ENCODE measurements at regions not wholly inside any gene's neighbourhood (a gene's known extent, or its start where the extent isn't known, plus 50 kb on each side); places are given as distances from the start of the nearest gene placed in this dataset.
A peak's percentile ranks its signal among the peaks of the same experiment; 100 is the strongest.
"Not testable (repeated sequence)": the region's sequence is repeated elsewhere in the genome, so short reads cannot be mapped to it uniquely, and the experiment has no call there.

DNA sequence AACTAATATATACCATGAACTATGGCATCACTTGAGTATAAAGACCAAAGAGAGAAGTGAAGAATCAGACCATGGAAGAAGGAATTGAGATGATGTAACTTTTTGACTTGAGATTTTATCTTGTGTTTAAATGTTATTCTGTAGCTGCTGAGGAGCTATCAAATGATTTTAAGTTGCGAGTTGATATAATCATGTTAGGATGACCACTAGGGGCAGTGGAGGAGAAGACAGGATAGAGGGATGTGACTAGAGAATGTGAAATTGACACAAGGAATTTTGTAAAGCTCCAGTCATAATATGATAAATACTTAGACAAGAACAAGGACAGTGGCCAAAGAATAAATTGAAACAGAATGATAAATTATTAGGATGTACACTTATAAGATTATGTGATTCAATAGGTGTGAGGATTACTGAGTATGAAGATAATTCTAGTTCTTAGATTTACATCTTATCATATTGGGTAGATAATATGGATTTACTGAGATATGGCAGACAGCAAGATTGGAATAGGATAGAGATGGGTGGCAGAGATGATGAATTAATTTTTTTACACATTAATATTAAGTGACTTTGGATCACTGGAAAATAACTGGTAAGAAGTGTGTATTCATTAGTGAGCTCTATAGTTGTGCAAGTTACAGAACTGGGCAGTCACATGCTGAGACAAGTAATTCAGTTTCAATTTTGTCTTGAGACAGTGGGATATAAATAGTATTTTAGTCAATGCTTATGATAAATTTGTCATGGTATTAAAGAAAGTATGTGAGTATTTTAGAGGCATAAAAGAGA, 816.0 kb upstream of the PCDH10 start:
- H3K36me3 Mint-ChIP-seq (ENCODE audit: low read depth) = no peaks in the 10 kb centered on the region
- no peak overlapping the region for H3K4me3 Mint-ChIP-seq
- peaks cover 2% of the 10 kb centered on the region for H3K9me3 Mint-ChIP-seq
- H3K4me1 Mint-ChIP-seq = no peaks in the 10 kb centered on the region
- H3K27me3 Mint-ChIP-seq (ENCODE audit: low read depth, poor library complexity) = no peaks in the 10 kb centered on the region
- TF ChIP-seq, protein P1, sequence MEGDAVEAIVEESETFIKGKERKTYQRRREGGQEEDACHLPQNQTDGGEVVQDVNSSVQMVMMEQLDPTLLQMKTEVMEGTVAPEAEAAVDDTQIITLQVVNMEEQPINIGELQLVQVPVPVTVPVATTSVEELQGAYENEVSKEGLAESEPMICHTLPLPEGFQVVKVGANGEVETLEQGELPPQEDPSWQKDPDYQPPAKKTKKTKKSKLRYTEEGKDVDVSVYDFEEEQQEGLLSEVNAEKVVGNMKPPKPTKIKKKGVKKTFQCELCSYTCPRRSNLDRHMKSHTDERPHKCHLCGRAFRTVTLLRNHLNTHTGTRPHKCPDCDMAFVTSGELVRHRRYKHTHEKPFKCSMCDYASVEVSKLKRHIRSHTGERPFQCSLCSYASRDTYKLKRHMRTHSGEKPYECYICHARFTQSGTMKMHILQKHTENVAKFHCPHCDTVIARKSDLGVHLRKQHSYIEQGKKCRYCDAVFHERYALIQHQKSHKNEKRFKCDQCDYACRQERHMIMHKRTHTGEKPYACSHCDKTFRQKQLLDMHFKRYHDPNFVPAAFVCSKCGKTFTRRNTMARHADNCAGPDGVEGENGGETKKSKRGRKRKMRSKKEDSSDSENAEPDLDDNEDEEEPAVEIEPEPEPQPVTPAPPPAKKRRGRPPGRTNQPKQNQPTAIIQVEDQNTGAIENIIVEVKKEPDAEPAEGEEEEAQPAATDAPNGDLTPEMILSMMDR (IDR thresholded peaks at IDR 0.05) = peak; percentile 38
- no peak for DNase-seq
- no peak overlapping the region for H3K27ac Mint-ChIP-seq

DNA sequence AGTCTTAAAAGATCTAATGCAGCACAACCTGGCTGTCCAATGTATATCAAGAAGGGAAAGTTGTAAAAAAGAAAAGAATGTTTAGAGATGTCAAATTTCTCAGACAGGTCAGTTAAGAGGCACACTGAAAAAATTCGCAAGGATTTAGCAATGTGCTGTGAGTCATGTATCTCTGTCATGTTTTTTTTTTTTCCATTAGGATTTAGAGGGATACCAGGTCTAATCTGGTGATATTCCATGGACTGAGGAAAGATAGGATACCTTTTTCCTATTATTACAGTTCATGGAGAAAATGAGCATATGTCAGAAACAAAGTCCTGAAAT, 815.4 kb upstream of the PCDH10 start:
- TF ChIP-seq, protein P1 (IDR thresholded peaks at IDR 0.05) = no peak
- Mint-ChIP-seq H3K4me3 (no peak overlapping the region), H3K4me1 (no peaks in the 10 kb centered on the region), H3K36me3 (ENCODE audit: low read depth) (no peaks in the 10 kb centered on the region), H3K27ac (no peak overlapping the region), H3K27me3 (ENCODE audit: low read depth, poor library complexity) (no peaks in the 10 kb centered on the region), H3K9me3 (no peaks in the 10 kb centered on the region)
- no peak for DNase-seq

DNA sequence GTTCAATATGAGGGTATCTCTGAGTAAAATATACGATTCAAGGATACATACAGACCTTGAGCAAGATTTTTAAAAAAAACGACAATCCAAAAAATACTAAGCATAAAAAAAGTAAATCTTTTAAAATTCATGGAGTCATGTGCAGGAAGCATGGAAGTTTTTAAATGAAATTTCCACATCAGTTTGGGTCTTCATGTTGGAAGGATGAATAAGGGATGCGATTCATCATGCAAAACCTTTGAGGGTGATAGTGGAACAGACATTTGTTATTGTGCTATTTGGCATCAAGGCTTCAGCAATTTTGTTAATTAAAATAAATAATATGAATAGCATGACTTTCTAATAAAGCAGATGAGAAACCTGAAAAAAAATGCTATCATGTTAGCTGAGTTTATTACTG, 815.0 kb upstream of the PCDH10 start:
- no peaks in the 10 kb centered on the region for H3K4me1 Mint-ChIP-seq
- H3K36me3 Mint-ChIP-seq (ENCODE audit: low read depth) = no peaks in the 10 kb centered on the region
- H3K27me3 Mint-ChIP-seq (ENCODE audit: low read depth, poor library complexity) = no peaks in the 10 kb centered on the region
- no peak overlapping the region for H3K27ac Mint-ChIP-seq
- DNase-seq = no peak
- TF ChIP-seq, protein P1 (IDR thresholded peaks at IDR 0.05) = no peak
- H3K4me3 Mint-ChIP-seq = no peak overlapping the region
- H3K9me3 Mint-ChIP-seq = no peaks in the 10 kb centered on the region

DNA sequence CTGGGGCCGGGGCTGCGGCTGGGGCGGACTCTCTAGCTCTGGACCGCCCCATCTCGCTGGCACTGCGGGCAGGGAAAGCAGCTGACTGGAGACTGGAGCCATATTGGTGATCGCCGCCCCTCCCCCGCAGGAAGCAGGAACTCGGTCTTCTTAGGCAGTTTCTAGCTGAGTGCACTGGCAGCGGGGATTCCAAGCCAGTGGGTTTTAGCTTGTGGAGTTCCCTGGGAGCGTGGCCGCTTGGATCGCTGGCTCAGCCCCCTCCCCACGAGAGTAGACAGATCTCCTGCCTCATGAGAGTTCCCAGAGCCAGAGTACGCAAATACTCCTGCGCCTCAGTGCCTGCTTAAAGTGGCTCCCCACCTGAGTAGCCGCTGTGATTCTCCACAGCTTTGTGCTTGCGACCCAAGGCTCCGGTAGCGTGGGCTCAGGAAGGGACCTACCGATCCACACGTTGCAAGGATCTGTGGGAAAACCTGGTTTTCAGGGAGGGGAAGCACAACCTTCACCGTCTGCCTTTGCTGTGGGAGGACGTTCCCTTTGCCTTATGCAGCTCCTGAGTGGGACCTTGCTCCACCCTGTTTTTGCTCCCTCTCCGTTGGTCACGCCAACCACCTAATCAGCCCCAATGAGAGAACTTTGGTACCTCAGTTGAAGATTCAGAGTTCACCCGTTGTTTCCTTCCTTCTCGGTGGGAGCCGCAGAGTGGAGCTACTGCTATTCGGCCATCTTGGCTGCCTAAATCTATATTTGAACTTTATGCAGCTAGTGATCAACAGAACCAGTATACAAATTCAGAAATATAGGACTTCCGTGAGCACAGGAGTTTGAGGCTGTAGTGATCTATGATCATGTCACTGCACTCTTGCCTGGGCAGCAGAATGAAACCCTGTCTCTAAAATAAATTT, 803.9 kb upstream of the PCDH10 start:
- TF ChIP-seq, protein P1 (IDR thresholded peaks at IDR 0.05) = no peak
- Mint-ChIP-seq H3K36me3 (ENCODE audit: low read depth) (no peaks in the 10 kb centered on the region), H3K27me3 (ENCODE audit: low read depth, poor library complexity) (no peaks in the 10 kb centered on the region), H3K27ac (no peak overlapping the region), H3K9me3 (peaks cover 18% of the 10 kb centered on the region), H3K4me3 (no peak overlapping the region), H3K4me1 (no peaks in the 10 kb centered on the region)
- DNase-seq = no peak

DNA sequence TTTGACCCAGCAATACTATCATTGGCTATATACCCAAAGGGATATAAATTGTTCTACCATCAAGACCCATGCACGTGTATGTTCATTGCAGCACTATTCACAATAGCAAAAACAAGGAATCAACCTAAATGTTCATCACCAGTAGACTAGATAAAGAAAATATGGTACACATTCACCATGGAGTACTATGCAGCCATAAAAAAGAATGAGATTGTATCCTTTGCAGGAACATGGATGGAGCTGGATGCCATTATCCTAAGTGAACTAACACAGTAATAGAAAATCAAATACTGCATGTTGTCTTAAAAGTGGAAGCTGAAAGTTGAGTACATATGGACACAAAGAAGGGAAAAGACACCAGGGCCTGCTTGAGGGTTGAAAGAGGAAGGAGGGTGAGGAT, 803.1 kb upstream of the PCDH10 start:
- TF ChIP-seq, protein P1 (IDR thresholded peaks at IDR 0.05) = no peak
- H3K27ac Mint-ChIP-seq = no peak overlapping the region
- H3K36me3 Mint-ChIP-seq (ENCODE audit: low read depth) = no peaks in the 10 kb centered on the region
- H3K27me3 Mint-ChIP-seq (ENCODE audit: low read depth, poor library complexity) = no peaks in the 10 kb centered on the region
- H3K4me3 Mint-ChIP-seq = no peak overlapping the region
- no peak for DNase-seq
- H3K4me1 Mint-ChIP-seq = no peaks in the 10 kb centered on the region
- peaks cover 18% of the 10 kb centered on the region for H3K9me3 Mint-ChIP-seq

DNA sequence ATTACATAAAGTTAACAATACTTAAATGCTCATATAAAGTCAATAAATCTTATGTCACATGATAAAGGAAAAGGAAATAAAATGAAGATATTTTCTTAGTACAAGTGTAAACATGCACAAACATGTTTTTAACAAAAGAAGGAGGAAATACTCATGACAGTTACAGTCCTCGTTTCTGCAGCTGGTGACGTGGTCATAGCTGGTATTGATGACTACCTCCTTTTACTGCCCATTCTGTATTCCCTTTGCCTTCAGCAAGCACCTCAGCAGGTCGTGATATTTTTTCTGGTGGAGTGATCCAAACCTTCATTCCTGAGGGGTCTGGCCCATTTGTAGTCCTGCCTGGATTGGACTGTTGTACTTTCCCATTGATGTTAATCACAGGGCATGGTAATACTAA, 797.5 kb upstream of the PCDH10 start:
- not testable (repeated sequence) for H3K27ac Mint-ChIP-seq; H3K36me3 Mint-ChIP-seq (ENCODE audit: low read depth); H3K4me3 Mint-ChIP-seq; H3K4me1 Mint-ChIP-seq; DNase-seq; H3K27me3 Mint-ChIP-seq (ENCODE audit: low read depth, poor library complexity)
- H3K9me3 Mint-ChIP-seq = peaks cover 17% of the 10 kb centered on the region
